OCI-LY1 (cell line): ENCODE measurements at regions not wholly inside any gene's neighbourhood (a gene's known extent, or its start where the extent isn't known, plus 50 kb on each side); places are given as distances from the start of the nearest gene placed in this dataset.
"Not testable (repeated sequence)": the region's sequence is repeated elsewhere in the genome, so short reads cannot be mapped to it uniquely, and the experiment has no call there.

Experiments
- CTCF ChIP-seq: fragments of 200-600 bp; sonication (generic), shearing (Covaris generic); IDR thresholded peaks from 2 replicates; pipeline ENCODE4 v1.5.1; 2017; ENCODE audit warnings: mild to moderate bottlenecking, antibody characterized with exemption, low read length, moderate library complexity, mixed read lengths
- EZH2 ChIP-seq: fragments of 200-600 bp; sonication (generic), shearing (Covaris generic); IDR thresholded peaks from 2 replicates; pipeline ENCODE4 v1.8.0; 2017; ENCODE audit warnings: borderline replicate concordance, mixed run types, mild to moderate bottlenecking, antibody characterized with exemption, low read length, moderate library complexity, mixed read lengths

- TF ChIP-seq CTCF, EZH2: not testable (repeated sequence)
Measured at GRCh38 chr7:76937781-76938180, 94.4 kb downstream of the SPDYE17 start.
